Endothelial cell (in vitro differentiated cells): ENCODE measurements at regions not wholly inside any gene's neighbourhood (a gene's known extent, or its start where the extent isn't known, plus 50 kb on each side); places are given as distances from the start of the nearest gene placed in this dataset.

ENCODE experiments used
- DNase-seq: peaks from one replicate; pipeline ENCODE4 v3.0.0; 2021; ENCODE audit warnings: low spot score
- H3K27ac Mint-ChIP-seq: one replicate; pipeline ENCODE4 v1.8.0; 2021; ENCODE audit warnings: mixed read lengths, inconsistent platforms; ENCODE audit not compliant: unreplicated experiment
- H3K27me3 Mint-ChIP-seq: one replicate; pipeline ENCODE4 v1.8.0; 2021; ENCODE audit warnings: mild to moderate bottlenecking, moderate library complexity, mixed read lengths, inconsistent platforms; ENCODE audit not compliant: unreplicated experiment
- H3K36me3 Mint-ChIP-seq: one replicate; pipeline ENCODE4 v1.8.0; 2021; ENCODE audit warnings: mild to moderate bottlenecking, low read depth, mixed read lengths, inconsistent platforms; ENCODE audit not compliant: unreplicated experiment
- H3K4me1 Mint-ChIP-seq: one replicate; pipeline ENCODE4 v1.8.0; 2021; ENCODE audit warnings: mild to moderate bottlenecking, mixed read lengths, inconsistent platforms; ENCODE audit not compliant: unreplicated experiment
- H3K4me3 Mint-ChIP-seq: one replicate; pipeline ENCODE4 v1.8.0; 2021; ENCODE audit warnings: mild to moderate bottlenecking, mixed read lengths, inconsistent platforms; ENCODE audit not compliant: unreplicated experiment
- H3K9me3 Mint-ChIP-seq: one replicate; pipeline ENCODE4 v1.8.0; 2021; ENCODE audit warnings: mixed read lengths, inconsistent platforms; ENCODE audit not compliant: unreplicated experiment
- TF ChIP-seq, protein P1 (sequence below): fragments of 200-600 bp; sonication (generic); IDR thresholded peaks from one replicate; pipeline ENCODE4 v1.5.0; 2021; ENCODE audit warnings: antibody characterized with exemption; ENCODE audit not compliant: unreplicated experiment

DNA sequence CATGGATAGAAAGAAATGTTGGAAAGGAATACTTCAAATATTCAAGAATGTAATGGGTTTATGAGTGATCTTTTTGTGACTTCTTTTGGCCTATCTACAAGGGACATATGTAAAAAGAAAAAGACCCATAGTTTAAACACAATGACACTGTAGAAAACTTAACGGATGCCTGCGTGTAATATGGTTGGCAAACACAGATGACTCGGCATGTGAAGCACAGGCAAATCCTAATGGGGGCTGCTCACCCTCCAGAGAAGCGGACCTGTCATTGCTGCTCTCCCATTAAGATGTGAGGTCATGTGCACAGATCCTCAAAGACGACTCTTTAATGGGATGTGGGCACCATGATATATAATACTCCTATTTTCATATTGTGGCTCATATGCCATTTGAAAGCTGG is 366.6 kb upstream of the TMEM132C start:
- no peak overlapping the region for H3K27ac Mint-ChIP-seq
- H3K36me3 Mint-ChIP-seq: no peaks in the 10 kb centered on the region
- TF ChIP-seq, protein P1, sequence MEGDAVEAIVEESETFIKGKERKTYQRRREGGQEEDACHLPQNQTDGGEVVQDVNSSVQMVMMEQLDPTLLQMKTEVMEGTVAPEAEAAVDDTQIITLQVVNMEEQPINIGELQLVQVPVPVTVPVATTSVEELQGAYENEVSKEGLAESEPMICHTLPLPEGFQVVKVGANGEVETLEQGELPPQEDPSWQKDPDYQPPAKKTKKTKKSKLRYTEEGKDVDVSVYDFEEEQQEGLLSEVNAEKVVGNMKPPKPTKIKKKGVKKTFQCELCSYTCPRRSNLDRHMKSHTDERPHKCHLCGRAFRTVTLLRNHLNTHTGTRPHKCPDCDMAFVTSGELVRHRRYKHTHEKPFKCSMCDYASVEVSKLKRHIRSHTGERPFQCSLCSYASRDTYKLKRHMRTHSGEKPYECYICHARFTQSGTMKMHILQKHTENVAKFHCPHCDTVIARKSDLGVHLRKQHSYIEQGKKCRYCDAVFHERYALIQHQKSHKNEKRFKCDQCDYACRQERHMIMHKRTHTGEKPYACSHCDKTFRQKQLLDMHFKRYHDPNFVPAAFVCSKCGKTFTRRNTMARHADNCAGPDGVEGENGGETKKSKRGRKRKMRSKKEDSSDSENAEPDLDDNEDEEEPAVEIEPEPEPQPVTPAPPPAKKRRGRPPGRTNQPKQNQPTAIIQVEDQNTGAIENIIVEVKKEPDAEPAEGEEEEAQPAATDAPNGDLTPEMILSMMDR: no peak
- no peaks in the 10 kb centered on the region for H3K4me1 Mint-ChIP-seq
- DNase-seq: no peak
- H3K9me3 Mint-ChIP-seq: peaks cover 46% of the 10 kb centered on the region
- no peak overlapping the region for H3K4me3 Mint-ChIP-seq
- H3K27me3 Mint-ChIP-seq: no peaks in the 10 kb centered on the region

DNA sequence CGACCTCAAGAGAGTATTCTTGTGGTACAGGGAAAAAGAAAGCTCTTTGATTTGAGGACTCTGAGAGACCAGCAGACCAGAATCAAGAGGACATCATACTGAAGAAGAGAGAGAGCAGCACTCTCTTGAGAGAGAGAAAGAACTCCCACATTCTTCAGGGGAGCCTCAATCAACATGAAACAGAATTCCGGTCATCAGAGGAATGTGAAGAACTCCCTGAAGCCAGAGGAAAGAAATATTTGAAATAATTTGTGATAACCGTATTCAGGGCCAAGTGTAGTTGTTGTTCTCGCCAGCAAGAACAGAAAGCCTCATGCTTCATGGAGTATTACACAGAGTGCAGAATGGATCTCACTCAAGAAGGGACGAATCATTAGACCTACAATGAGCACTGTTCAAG is 363.8 kb upstream of the TMEM132C start:
- no peak overlapping the region for H3K27ac Mint-ChIP-seq

DNA sequence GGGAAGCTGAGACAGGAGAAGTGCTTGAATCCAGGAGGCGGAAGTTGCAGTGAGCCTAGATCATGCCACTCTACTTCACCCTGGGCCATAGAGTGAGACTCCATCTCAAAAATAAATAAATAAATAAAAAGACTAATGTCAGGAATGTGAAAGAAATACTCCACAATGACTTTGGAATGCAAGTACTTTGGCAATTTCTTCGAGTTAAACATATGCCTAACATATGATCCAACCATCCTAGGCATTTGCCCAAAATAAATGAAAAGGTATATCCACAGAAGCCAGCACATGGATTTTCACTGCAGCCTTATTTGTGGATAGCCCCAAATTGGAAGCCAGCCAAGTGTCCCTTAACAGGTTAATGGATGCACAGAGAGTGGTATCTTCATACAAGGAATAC is 357.9 kb upstream of the TMEM132C start:
- no peak overlapping the region for H3K4me3 Mint-ChIP-seq
- DNase-seq: no peak
- H3K27ac Mint-ChIP-seq: no peak overlapping the region
- H3K9me3 Mint-ChIP-seq: peaks cover 25% of the 10 kb centered on the region
- TF ChIP-seq, protein P1: no peak
- no peaks in the 10 kb centered on the region for H3K4me1 Mint-ChIP-seq
- peaks cover 3% of the 10 kb centered on the region for H3K36me3 Mint-ChIP-seq
- H3K27me3 Mint-ChIP-seq: no peaks in the 10 kb centered on the region

More for the DNA sequence above, 363.8 kb upstream of the TMEM132C start:
- H3K36me3 Mint-ChIP-seq: no peaks in the 10 kb centered on the region
- no peaks in the 10 kb centered on the region for H3K4me1 Mint-ChIP-seq
- no peaks in the 10 kb centered on the region for H3K27me3 Mint-ChIP-seq
- TF ChIP-seq, protein P1: no peak
- H3K9me3 Mint-ChIP-seq: peaks cover 25% of the 10 kb centered on the region
- H3K4me3 Mint-ChIP-seq: no peak overlapping the region
- no peak for DNase-seq

DNA sequence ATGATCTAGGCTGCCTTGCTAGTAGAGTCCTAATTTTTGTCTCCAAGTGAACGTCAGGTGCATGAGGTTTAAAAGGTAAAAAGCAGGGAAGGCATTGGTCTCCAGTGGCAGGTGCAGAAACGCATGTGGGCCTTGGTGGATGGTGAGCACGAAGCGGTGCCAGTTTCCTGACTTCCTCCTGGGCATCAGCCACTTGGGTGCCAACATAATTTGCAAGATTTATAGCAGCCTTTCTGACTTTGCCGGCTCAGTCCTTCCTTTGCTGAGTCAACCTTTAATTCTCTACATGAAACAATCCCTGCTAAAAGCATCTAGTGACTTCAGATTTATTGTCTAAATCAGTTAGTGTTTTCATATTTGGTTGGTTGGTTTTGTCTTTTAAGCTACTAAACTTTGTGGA is 355.7 kb upstream of the TMEM132C start:
- Mint-ChIP-seq H3K36me3 (peaks cover 3% of the 10 kb centered on the region), H3K27me3 (no peaks in the 10 kb centered on the region), H3K4me1 (no peaks in the 10 kb centered on the region), H3K4me3 (no peak overlapping the region), H3K9me3 (peaks cover 39% of the 10 kb centered on the region), H3K27ac (no peak overlapping the region)
- TF ChIP-seq, protein P1: no peak
- DNase-seq: no peak

DNA sequence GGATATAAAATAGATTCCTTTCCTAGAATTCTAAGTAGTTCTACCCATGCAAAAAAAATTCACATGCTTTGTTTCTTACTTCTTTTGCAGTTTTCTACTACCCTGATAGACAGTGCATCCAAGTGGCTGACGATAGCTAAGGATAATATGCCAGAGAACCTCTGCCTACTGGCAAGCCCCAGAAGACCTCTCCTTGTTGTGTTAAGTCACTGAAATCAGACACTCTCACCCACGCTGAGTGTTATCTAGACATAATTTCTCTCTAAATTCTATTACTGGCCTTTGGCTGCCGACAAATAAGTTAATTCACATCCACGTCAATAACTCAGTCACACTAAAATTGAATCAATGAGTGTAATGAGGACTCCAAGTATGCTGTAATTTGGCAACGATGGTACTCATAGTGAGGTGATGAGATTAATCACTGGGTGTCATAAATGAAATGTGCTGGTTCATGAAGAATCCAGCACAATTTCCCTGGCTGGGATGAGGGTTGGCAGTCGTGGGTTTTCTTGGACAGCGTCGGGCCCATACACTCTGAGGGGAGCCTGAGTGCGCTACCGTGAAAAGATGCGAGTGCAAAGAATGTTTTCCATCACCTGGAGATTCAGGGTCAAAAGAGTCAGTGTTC is 354.8 kb upstream of the TMEM132C start:
- TF ChIP-seq, protein P1: no peak
- Mint-ChIP-seq H3K9me3 (peaks cover 41% of the 10 kb centered on the region), H3K4me1 (no peaks in the 10 kb centered on the region), H3K27me3 (peaks cover 1% of the 10 kb centered on the region), H3K4me3 (no peak overlapping the region), H3K27ac (no peak overlapping the region), H3K36me3 (peaks cover 3% of the 10 kb centered on the region)
- no peak for DNase-seq
